HCT116 (cell line): ENCODE measurements at regions not wholly inside any gene's neighbourhood (a gene's known extent, or its start where the extent isn't known, plus 50 kb on each side); places are given as distances from the start of the nearest gene placed in this dataset.

Experiments
- ATAC-seq: fragments of 200-7000 bp; cut with Tn5 transposase; 2 replicates; pipeline ENCODE4 v1.9.1; 2020; ENCODE audit warnings: mild to moderate bottlenecking, moderate library complexity
- BruUV-seq: library from RNA; stranded (reverse); fragments of 400-500 nt; replicated peaks from 2 replicates; lab custom pipeline; 2021; lab: Mats Ljungman, UMichigan
- CTCF ChIA-PET: fragments of 300-600 bp; sonication (Branson Sonifier 250); formaldehyde crosslinking; loops from one replicate; lab custom pipeline; 2021; ENCODE audit warnings: antibody characterized with exemption; lab: Charles Lee
- POLR2A ChIA-PET: fragments of 300-600, 350-600 bp; sonication (Branson Sonifier 250); formaldehyde crosslinking; loops from one replicate; lab custom pipeline; 2021; ENCODE audit warnings: antibody characterized with exemption; lab: Charles Lee
- RAD21 ChIA-PET, 2 experiments: fragments of 300-600 bp; sonication (Branson Sonifier 250); formaldehyde crosslinking; loops; one replicate each; lab custom pipeline; 2023; ENCODE audit warnings: low total read pairs in 2 of 2; ENCODE audit not compliant: uncharacterized antibody in 2 of 2, unreplicated experiment in 2 of 2, low non-redundant PET in 1 of 2; lab: Charles Lee
- DNase-seq: peaks from one replicate; pipeline ENCODE4 v3.0.0-alpha.2; 2010; ENCODE audit warnings: low read depth, low spot score
- H2AFZ ChIP-seq: fragments of 200-600 bp; shearing (Covaris generic), sonication (generic); 2 replicates; pipeline ENCODE4 v1.6.1; 2017; ENCODE audit warnings: low read depth, mixed run types, mixed read lengths, antibody characterized with exemption, low read length; ENCODE audit not compliant: poor library complexity, severe bottlenecking
- H3K27ac ChIP-seq: 2 replicates; pipeline ENCODE4 v1.5.1; 2012; ENCODE audit warnings: low read depth, low read length
- H3K27me3 ChIP-seq: fragments of 200-600 bp; sonication (generic); 2 replicates; pipeline ENCODE4 v1.6.1; 2016; ENCODE audit warnings: mixed run types, low read length, mixed read lengths; ENCODE audit not compliant: insufficient read depth
- H3K36me3 ChIP-seq, 2 experiments: fragments of 200-500 bp in 1 of 2; fragments of 200-600 bp in 1 of 2; sonication (Bioruptor generic) in 1 of 2; sonication (generic) in 1 of 2; 2 replicates each; pipeline versions ENCODE4 v1.5.1 to v1.6.1; 2014 to 2016; ENCODE audit warnings: low read length in 2 of 2, inconsistent platforms in 1 of 2, mixed read lengths in 1 of 2, mixed run types in 1 of 2; ENCODE audit not compliant: insufficient read depth in 2 of 2, control insufficient read depth in 1 of 2
- H3K4me1 ChIP-seq, 2 experiments: fragments of 200-600 bp in 1 of 2; sonication (generic) in 1 of 2; 2 replicates each; pipeline versions ENCODE4 v1.5.1 to v1.6.1; 2012 to 2017; ENCODE audit warnings: low read length in 2 of 2, inconsistent platforms in 1 of 2, mild to moderate bottlenecking in 1 of 2, mixed read lengths in 1 of 2, mixed run types in 1 of 2, moderate library complexity in 1 of 2; ENCODE audit not compliant: insufficient read depth in 2 of 2, control insufficient read depth in 1 of 2
- H3K4me2 ChIP-seq: fragments of 200-600 bp; sonication (generic); 2 replicates; pipeline ENCODE4 v1.6.1; 2017; ENCODE audit warnings: mixed run types, low read length, mixed read lengths
- H3K4me3 ChIP-seq, 2 experiments: fragments of 200-600 bp in 1 of 2; sonication (generic) in 1 of 2; replicated peaks in 1 of 2; 2 replicates each; pipeline ENCODE4 v1.5.1; 2011 to 2016; ENCODE audit warnings: low read length in 2 of 2, control low read depth in 1 of 2, low read depth in 1 of 2, mild to moderate bottlenecking in 1 of 2, mixed read lengths in 1 of 2, mixed run types in 1 of 2
- H3K79me2 ChIP-seq: fragments of 200-600 bp; sonication (generic); 2 replicates; pipeline ENCODE4 v1.6.1; 2017; ENCODE audit warnings: mild to moderate bottlenecking, mixed run types, low read length, moderate library complexity, mixed read lengths; ENCODE audit not compliant: insufficient read depth
- H3K9ac ChIP-seq: fragments of 200-600 bp; sonication (generic); 2 replicates; pipeline ENCODE4 v1.6.1; 2016; ENCODE audit warnings: low read length, mixed read lengths
- H3K9me2 ChIP-seq: fragments of 200-600 bp; sonication (generic), shearing (Covaris generic); 2 replicates; pipeline ENCODE4 v1.6.1; 2017; ENCODE audit warnings: mixed run types, mild to moderate bottlenecking, moderate library complexity; ENCODE audit not compliant: insufficient read depth
- H3K9me3 ChIP-seq, 2 experiments: fragments of 200-500 bp in 1 of 2; fragments of 200-600 bp in 1 of 2; sonication (Bioruptor generic) in 1 of 2; sonication (generic) in 1 of 2; 2 replicates each; pipeline ENCODE4 v1.6.1; 2014 to 2017; ENCODE audit warnings: low read length in 2 of 2, mixed read lengths in 2 of 2, inconsistent platforms in 1 of 2, low read depth in 1 of 2, mild to moderate bottlenecking in 1 of 2, mixed run types in 1 of 2, moderate library complexity in 1 of 2; ENCODE audit not compliant: control insufficient read depth in 1 of 2, insufficient read depth in 1 of 2
- H4K20me1 ChIP-seq: fragments of 200-600 bp; sonication (generic), shearing (Covaris generic); 2 replicates; pipeline ENCODE4 v1.6.1; 2017; ENCODE audit warnings: mixed run types, mild to moderate bottlenecking, moderate library complexity; ENCODE audit not compliant: insufficient read depth
- CBX3 ChIP-seq: IDR thresholded peaks from 2 replicates; pipeline ENCODE4 v1.6.1; 2012; ENCODE audit warnings: low read depth
- CTCF ChIP-seq, 3 experiments: fragments of 200-600 bp in 1 of 3; sonication (generic) in 1 of 3; IDR thresholded peaks in 2 of 3; conservative IDR thresholded peaks in 1 of 3; 2 replicates each; pipeline ENCODE4 v1.5.1; 2012 to 2017; ENCODE audit warnings: low read depth in 2 of 3, low read length in 2 of 3, antibody characterized with exemption in 1 of 3, borderline replicate concordance in 1 of 3, control low read depth in 1 of 3, mild to moderate bottlenecking in 1 of 3, mixed read lengths in 1 of 3, mixed run types in 1 of 3, moderate library complexity in 1 of 3; ENCODE audit not compliant: insufficient read depth in 1 of 3
- EGR1 ChIP-seq: IDR thresholded peaks from 2 replicates; pipeline ENCODE4 v1.6.1; 2012; ENCODE audit warnings: low read depth
- EZH2 ChIP-seq: fragments of 200-600 bp; sonication (generic); IDR thresholded peaks from 2 replicates; pipeline ENCODE4 v1.6.1; 2017; ENCODE audit warnings: antibody characterized with exemption, mixed run types
- EZH2phosphoT487 ChIP-seq: fragments of 200-600 bp; IDR thresholded peaks from 2 replicates; pipeline ENCODE4 v1.6.1; 2018; ENCODE audit warnings: antibody characterized with exemption, borderline replicate concordance
- FOSL1 ChIP-seq: IDR thresholded peaks from 2 replicates; pipeline ENCODE4 v1.6.1; 2012; ENCODE audit warnings: low read depth
- JUND ChIP-seq: IDR thresholded peaks from 2 replicates; pipeline ENCODE4 v1.6.1; 2012
- MAX ChIP-seq: IDR thresholded peaks from 2 replicates; pipeline ENCODE4 v1.6.1; 2012
- POLR2AphosphoS5 ChIP-seq: IDR thresholded peaks from 2 replicates; pipeline ENCODE4 v1.6.1; 2011; ENCODE audit warnings: mild to moderate bottlenecking, low read depth, low read length, moderate library complexity
- RAD21 ChIP-seq: IDR thresholded peaks from 2 replicates; pipeline ENCODE4 v1.6.1; 2012; ENCODE audit warnings: low read depth, mild to moderate bottlenecking
- SRF ChIP-seq: IDR thresholded peaks from 2 replicates; pipeline ENCODE4 v1.6.1; 2012; ENCODE audit warnings: low read depth
- ZFX ChIP-seq: fragments of 450-650 bp; IDR thresholded peaks from 2 replicates; pipeline ENCODE4 v1.6.1; 2017
- ZNF274 ChIP-seq: fragments of 200-500 bp; sonication (Bioruptor generic); IDR thresholded peaks from 2 replicates; pipeline ENCODE4 v1.6.1; 2014; ENCODE audit warnings: mild to moderate bottlenecking, low read depth, low read length, inconsistent platforms
- intact Hi-C: fragments of 100-400 bp; cut with micrococcal nuclease; formaldehyde crosslinking; loops from 2 replicates; pipeline ENCODE4 v1.10.0; 2022
- TF ChIP-seq, protein P1 (sequence below): IDR thresholded peaks from 2 replicates; pipeline ENCODE4 v1.6.1; 2012; ENCODE audit warnings: low read depth

DNA sequence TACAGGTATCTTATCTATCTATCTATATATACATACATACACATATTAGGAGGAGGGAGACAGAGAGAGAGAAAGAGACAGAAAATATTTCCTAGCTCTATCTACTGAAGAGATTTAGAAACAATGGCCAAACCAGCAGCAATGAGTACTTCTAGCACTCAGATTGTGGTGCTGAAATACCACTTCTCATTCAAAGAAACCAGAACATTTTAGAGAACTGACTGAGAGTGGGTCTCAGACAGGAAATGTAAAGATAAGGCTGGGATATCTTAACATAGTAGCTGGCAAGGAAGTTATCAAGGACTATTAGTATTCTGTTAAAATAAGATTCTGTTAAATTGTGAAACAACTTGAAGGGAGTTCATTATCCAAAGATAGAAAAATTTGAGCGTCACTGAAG, 57.0 kb downstream of the DNAAF9 start:
- ChIA-PET RAD21 (no interaction called here), CTCF (no interaction called here), POLR2A (no interaction called here)
- no peak overlapping the region for H3K4me2 ChIP-seq
- H2AFZ ChIP-seq: no peak overlapping the region
- ATAC-seq: no peak
- H4K20me1 ChIP-seq: no peaks in the 10 kb centered on the region
- H3K79me2 ChIP-seq: no peaks in the 10 kb centered on the region
- no peak for TF ChIP-seq FOSL1
- TF ChIP-seq CBX3: no peak
- TF ChIP-seq JUND: no peak
- TF ChIP-seq MAX: no peak
- TF ChIP-seq ZNF274: no peak
- no peak for TF ChIP-seq CTCF (IDR thresholded peaks at IDR 0.05 in 2 of 3, conservative IDR thresholded peaks at IDR 0.05 in 1 of 3; ENCODE audit: borderline replicate concordance in 1 of 3, insufficient read depth in 1 of 3, low read depth in 2 of 3, low read length in 2 of 3)
- no peak for TF ChIP-seq EZH2phosphoT487
- TF ChIP-seq SRF: no peak
- no peak for TF ChIP-seq EZH2
- TF ChIP-seq POLR2AphosphoS5: no peak
- TF ChIP-seq, protein P1, sequence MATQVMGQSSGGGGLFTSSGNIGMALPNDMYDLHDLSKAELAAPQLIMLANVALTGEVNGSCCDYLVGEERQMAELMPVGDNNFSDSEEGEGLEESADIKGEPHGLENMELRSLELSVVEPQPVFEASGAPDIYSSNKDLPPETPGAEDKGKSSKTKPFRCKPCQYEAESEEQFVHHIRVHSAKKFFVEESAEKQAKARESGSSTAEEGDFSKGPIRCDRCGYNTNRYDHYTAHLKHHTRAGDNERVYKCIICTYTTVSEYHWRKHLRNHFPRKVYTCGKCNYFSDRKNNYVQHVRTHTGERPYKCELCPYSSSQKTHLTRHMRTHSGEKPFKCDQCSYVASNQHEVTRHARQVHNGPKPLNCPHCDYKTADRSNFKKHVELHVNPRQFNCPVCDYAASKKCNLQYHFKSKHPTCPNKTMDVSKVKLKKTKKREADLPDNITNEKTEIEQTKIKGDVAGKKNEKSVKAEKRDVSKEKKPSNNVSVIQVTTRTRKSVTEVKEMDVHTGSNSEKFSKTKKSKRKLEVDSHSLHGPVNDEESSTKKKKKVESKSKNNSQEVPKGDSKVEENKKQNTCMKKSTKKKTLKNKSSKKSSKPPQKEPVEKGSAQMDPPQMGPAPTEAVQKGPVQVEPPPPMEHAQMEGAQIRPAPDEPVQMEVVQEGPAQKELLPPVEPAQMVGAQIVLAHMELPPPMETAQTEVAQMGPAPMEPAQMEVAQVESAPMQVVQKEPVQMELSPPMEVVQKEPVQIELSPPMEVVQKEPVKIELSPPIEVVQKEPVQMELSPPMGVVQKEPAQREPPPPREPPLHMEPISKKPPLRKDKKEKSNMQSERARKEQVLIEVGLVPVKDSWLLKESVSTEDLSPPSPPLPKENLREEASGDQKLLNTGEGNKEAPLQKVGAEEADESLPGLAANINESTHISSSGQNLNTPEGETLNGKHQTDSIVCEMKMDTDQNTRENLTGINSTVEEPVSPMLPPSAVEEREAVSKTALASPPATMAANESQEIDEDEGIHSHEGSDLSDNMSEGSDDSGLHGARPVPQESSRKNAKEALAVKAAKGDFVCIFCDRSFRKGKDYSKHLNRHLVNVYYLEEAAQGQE: no peak
- TF ChIP-seq ZFX: no peak
- no peak for TF ChIP-seq RAD21
- TF ChIP-seq EGR1: no peak
- no peaks in the 10 kb centered on the region for H3K4me1 ChIP-seq
- no peaks in the 10 kb centered on the region for H3K9me2 ChIP-seq
- no TSS peak for BruUV-seq
- intact Hi-C loops: no loop called here
- no peaks in the 10 kb centered on the region for H3K9me3 ChIP-seq
- no peaks in the 10 kb centered on the region for H3K27me3 ChIP-seq
- H3K9ac ChIP-seq: no peak overlapping the region
- no peak overlapping the region for H3K27ac ChIP-seq
- DNase-seq: no peak
- H3K36me3 ChIP-seq: no peaks in the 10 kb centered on the region
- no peak overlapping the region for H3K4me3 ChIP-seq
